NCI-H2196 (cell line): ENCODE measurements at regions not wholly inside any gene's neighbourhood (a gene's known extent, or its start where the extent isn't known, plus 50 kb on each side); places are given as distances from the start of the nearest gene placed in this dataset.

ENCODE experiments used
- DNase-seq: peaks from one replicate; lab custom pipeline; 2025; ENCODE audit not compliant: unreplicated experiment; lab: John Stamatoyannopoulos, UW

DNA sequence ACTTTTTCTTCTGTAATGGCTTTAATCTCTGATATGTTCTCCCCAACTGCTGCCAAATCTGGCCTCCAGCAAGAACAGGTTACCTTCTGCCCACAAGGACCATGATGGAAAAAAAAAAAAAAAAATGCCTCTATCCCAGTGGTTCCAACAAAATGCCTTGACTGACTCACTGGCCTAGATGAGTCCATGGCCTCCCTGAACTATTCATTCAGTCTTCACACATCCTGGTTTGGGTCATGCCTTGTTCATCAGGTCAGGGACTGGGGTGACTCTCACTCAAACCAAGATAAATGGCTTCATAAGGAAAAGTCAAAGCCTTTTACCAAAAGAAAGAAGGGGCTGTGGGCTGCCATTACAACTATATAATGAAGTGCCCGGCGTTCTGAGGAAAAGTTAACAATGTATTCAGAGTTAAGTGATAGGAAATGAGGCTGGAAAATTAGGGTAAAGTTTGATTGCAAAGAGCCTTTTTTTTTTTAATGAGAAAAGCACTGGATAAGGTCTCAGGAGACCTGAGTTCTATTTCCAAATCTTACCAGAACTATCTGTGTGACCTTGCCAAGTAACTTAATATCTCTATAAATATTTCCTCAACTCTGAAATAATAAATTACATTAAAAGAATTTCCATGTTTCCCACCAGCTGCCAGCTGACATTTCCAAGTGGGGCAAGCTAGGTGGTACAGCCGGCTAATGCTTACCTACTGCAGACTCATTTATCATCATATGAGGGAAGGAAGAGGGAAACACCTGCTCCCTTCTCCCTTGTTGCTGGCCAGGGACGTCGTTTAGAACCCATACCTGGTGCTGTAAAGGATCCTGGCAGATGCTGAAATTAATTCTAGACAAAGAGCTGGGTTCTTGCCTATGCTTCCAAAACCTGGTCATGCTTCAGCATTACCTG is 380.0 kb upstream of the MARCKS start:
- no peak for DNase-seq

DNA sequence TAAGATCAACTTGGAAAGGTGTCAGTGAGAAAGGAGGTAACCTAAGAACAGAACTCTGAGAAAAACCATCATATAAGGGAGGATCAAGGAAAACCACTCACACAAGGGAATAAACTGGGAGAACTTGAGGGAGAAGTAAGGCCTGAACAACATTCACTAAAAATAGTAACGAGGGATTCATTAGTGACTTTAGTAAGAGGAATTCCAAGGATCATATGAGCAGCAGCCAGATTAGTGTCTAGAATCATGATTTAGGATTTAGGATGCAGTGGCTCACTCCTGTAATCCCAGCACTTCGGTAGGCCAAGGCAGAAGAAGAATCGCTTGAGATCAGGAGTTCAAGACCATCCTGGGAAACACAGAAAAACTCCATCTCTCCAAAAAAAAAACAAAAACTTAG is 376.5 kb upstream of the MARCKS start:
- no peak for DNase-seq

GRCh38 chr6:113481458-113481857 is 375.7 kb upstream of the MARCKS start:
- DNase-seq = no peak

DNA sequence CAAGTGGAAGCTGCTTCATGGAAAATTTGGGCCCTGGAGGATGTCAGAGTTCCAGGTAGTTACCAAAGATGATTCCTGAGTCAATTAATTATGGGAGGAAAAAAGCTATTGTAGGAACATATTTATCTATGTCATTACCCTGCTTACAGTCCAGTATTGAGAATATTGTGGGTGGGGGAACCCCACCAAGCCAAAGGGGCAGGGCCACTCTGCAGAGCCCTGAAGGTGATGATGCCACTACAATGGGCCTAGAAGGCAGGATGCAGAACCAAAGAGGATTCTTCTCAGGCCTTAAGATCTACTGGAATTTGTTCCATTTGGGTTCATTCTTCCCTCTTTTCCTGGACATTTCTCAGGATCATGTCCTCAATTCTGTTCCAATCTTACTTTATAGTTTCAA is 375.2 kb upstream of the MARCKS start:
- no peak for DNase-seq

GRCh38 chr6:113482771-113483170 is 374.4 kb upstream of the MARCKS start:
- DNase-seq = no peak

DNA sequence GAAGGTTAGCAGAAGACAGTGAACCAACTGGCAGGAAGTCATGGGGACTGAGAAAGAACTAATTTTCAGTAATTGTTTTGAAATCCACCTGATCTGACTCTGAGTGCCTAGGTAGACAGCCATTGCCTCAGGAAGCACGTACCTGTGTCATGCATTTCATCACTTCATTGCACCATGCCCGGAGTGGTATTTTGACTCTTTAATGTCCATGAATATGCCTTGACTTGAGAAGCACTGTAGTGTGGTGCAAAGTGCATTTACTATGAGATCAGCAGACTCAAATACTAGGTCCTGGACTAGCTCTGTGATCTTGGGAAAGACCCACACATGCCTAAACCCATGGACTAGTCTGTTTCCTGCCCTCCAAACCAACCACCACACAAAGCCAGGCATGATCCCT is 370.9 kb upstream of the MARCKS start:
- no peak for DNase-seq

GRCh38 chr6:113487489-113488058 is 369.6 kb upstream of the MARCKS start:
- DNase-seq = no peak

GRCh38 chr6:113488061-113488460 is 369.1 kb upstream of the MARCKS start:
- no peak for DNase-seq

- DNase-seq = no peak
These were observed 368.1 kb upstream of the MARCKS start for GRCh38 chr6:113488812-113489685.

- DNase-seq = no peak
These were observed 367.0 kb upstream of the MARCKS start for GRCh38 chr6:113489952-113490746.

GRCh38 chr6:113491376-113491775 is 365.8 kb upstream of the MARCKS start:
- no peak for DNase-seq

- no peak for DNase-seq
These were observed 363.2 kb upstream of the MARCKS start for GRCh38 chr6:113493991-113494390.

- DNase-seq = no peak
These were observed 361.6 kb upstream of the MARCKS start for GRCh38 chr6:113495521-113495920.

- no peak for DNase-seq
These were observed 361.0 kb upstream of the MARCKS start for GRCh38 chr6:113496166-113496565.

GRCh38 chr6:113500221-113500620 is 356.9 kb upstream of the MARCKS start:
- no peak for DNase-seq

GRCh38 chr6:113505084-113505699 is 352.0 kb upstream of the MARCKS start:
- no peak for DNase-seq

GRCh38 chr6:113508249-113508648 is 348.9 kb upstream of the MARCKS start:
- DNase-seq = no peak

DNA sequence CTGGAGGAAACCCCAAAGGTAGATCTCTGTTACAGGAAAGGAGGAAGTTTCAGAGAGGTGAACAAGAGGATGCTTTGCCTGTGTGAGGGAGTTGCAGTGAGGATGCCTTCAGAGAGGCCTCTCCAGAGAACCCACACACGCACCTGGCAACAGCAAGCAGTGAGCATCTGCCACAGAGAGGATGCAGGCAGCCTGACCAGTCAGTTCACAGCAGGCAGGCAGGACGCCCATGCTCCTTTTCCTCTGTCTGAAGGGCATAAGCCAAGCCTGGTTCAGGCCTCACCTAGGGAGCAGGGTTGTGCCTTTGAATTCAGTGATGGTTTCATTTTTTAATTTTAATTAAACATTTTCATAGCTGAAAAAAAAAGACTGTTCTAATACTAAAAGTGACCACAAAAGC is 346.0 kb upstream of the MARCKS start:
- DNase-seq = no peak

DNA sequence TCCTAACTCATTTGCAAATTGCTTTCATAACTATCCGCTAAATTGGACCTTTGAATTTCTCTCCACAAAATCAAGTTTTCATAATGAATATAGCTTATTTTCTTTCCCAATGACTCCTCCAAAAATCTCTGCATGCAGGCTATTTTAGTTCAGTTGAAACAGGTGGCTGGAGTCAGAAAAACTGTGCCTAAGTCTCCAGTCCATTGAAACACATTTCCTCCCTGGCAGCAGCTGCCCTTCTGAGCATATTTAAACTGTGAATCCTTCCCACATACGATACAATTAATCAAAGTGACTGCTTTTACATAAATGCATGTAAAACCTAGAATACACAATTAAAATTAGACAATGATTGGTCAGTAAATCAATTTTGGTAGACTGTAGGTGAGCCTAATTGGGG is 344.6 kb upstream of the MARCKS start:
- DNase-seq = no peak

- DNase-seq = no peak
These were observed 344.1 kb upstream of the MARCKS start for GRCh38 chr6:113513086-113513485.
